ENCODE measurements at regions not wholly inside any gene's neighbourhood (a gene's known extent, or its start where the extent isn't known, plus 50 kb on each side); places are given as distances from the start of the nearest gene placed in this dataset.
A peak's percentile ranks its signal among the peaks of the same experiment; 100 is the strongest.

- no peak for DNase-seq
Observed at GRCh38 chr4:19382993-19383756, 868.5 kb upstream of the SLIT2 start.

GRCh38 chr4:19381068-19381467, 870.6 kb upstream of the SLIT2 start:
- DNase-seq: no peak

GRCh38 chr4:19380600-19380999, 871.1 kb upstream of the SLIT2 start:
- DNase-seq: no peak

- no peak for DNase-seq
Observed at GRCh38 chr4:19379191-19379708, 872.5 kb upstream of the SLIT2 start.

GRCh38 chr4:19375931-19376330, 875.8 kb upstream of the SLIT2 start:
- no peak for DNase-seq

GRCh38 chr4:19375136-19375804, 876.4 kb upstream of the SLIT2 start:
- no peak for DNase-seq

GRCh38 chr4:19372390-19372789, 879.3 kb upstream of the SLIT2 start:
- DNase-seq: no peak

GRCh38 chr4:19368800-19369199, 882.9 kb upstream of the SLIT2 start:
- DNase-seq: no peak

GRCh38 chr4:19366916-19367315, 884.8 kb upstream of the SLIT2 start:
- peak; percentile 33 for DNase-seq

- no peak for DNase-seq
Observed at GRCh38 chr4:19358015-19358414, 893.7 kb upstream of the SLIT2 start.

- no peak for DNase-seq
Observed at GRCh38 chr4:19349416-19349815, 902.3 kb upstream of the SLIT2 start.

- DNase-seq: no peak
Observed at GRCh38 chr4:19348746-19349145, 903.0 kb upstream of the SLIT2 start.

GRCh38 chr4:19346636-19347035, 905.1 kb upstream of the SLIT2 start:
- no peak for DNase-seq

GRCh38 chr4:19329631-19330030, 922.1 kb upstream of the SLIT2 start:
- no peak for DNase-seq

- DNase-seq: no peak
Observed at GRCh38 chr4:19329077-19329476, 922.6 kb upstream of the SLIT2 start.

- no peak for DNase-seq
Observed at GRCh38 chr4:19327364-19327763, 924.3 kb upstream of the SLIT2 start.

GRCh38 chr4:19324184-19324583, 927.5 kb upstream of the SLIT2 start:
- no peak for DNase-seq

GRCh38 chr4:19319607-19320006, 932.1 kb upstream of the SLIT2 start:
- no peak for DNase-seq

- DNase-seq: no peak
Observed at GRCh38 chr4:19317377-19317776, 934.3 kb upstream of the SLIT2 start.

- DNase-seq: no peak
Observed at GRCh38 chr4:19314116-19314515, 937.6 kb upstream of the SLIT2 start.

- DNase-seq: no peak
Observed at GRCh38 chr4:19309378-19309777, 942.3 kb upstream of the SLIT2 start.

GRCh38 chr4:19304028-19304427, 947.7 kb upstream of the SLIT2 start:
- no peak for DNase-seq

- no peak for DNase-seq
Observed at GRCh38 chr4:19301527-19301926, 950.2 kb upstream of the SLIT2 start.

- DNase-seq: no peak
Observed at GRCh38 chr4:19300213-19300612, 951.5 kb upstream of the SLIT2 start.

Data from right hindlimb (tissue), 1 donor.